GM19025 (cell line): ENCODE measurements at regions not wholly inside any gene's neighbourhood (a gene's known extent, or its start where the extent isn't known, plus 50 kb on each side); places are given as distances from the start of the nearest gene placed in this dataset.
"Not testable (repeated sequence)": the region's sequence is repeated elsewhere in the genome, so short reads cannot be mapped to it uniquely, and the experiment has no call there.

Source experiments
- ATAC-seq: cut with Tn5 transposase; IDR thresholded peaks from one replicate; pipeline ENCODE4 v1.9.1; 2021; ENCODE audit warnings: mild to moderate bottlenecking, low read depth, moderate library complexity; ENCODE audit not compliant: unreplicated experiment

- no peak for ATAC-seq
Measured at GRCh38 chr5:108606185-108606584, 141.5 kb upstream of the FER start.

- no peak for ATAC-seq
Measured at GRCh38 chr5:108602830-108603229, 144.9 kb upstream of the FER start.

GRCh38 chr5:108590799-108591198 is 156.9 kb upstream of the FER start:
- no peak for ATAC-seq

GRCh38 chr5:108588323-108588722 is 159.4 kb upstream of the FER start:
- no peak for ATAC-seq

- ATAC-seq = no peak
Measured at GRCh38 chr5:108587821-108588220, 159.9 kb upstream of the FER start.

GRCh38 chr5:108581026-108581425 is 166.7 kb upstream of the FER start:
- no peak for ATAC-seq

GRCh38 chr5:108579236-108579635 is 168.5 kb upstream of the FER start:
- ATAC-seq = no peak

GRCh38 chr5:108578791-108579190 is 168.9 kb upstream of the FER start:
- ATAC-seq = no peak

GRCh38 chr5:108567429-108567828 is 180.3 kb upstream of the FER start:
- ATAC-seq = no peak

- no peak for ATAC-seq
Measured at GRCh38 chr5:108564441-108564840, 182.5 kb upstream of the FBXL17 start.

GRCh38 chr5:108562205-108562454 is 180.2 kb upstream of the FBXL17 start:
- ATAC-seq = no peak

- no peak for ATAC-seq
Measured at GRCh38 chr5:108561416-108562204, 179.7 kb upstream of the FBXL17 start.

GRCh38 chr5:108560581-108560980 is 178.7 kb upstream of the FBXL17 start:
- ATAC-seq = no peak

- no peak for ATAC-seq
Measured at GRCh38 chr5:108560166-108560565, 178.3 kb upstream of the FBXL17 start.

- not testable (repeated sequence) for ATAC-seq
Measured at GRCh38 chr5:108558840-108559239, 176.9 kb upstream of the FBXL17 start.

GRCh38 chr5:108558142-108558541 is 176.2 kb upstream of the FBXL17 start:
- not testable (repeated sequence) for ATAC-seq

- no peak for ATAC-seq
Measured at GRCh38 chr5:108557686-108558085, 175.8 kb upstream of the FBXL17 start.

GRCh38 chr5:108556441-108557145 is 174.7 kb upstream of the FBXL17 start:
- no peak for ATAC-seq

GRCh38 chr5:108548684-108549596 is 167.0 kb upstream of the FBXL17 start:
- ATAC-seq = no peak

- no peak for ATAC-seq
Measured at GRCh38 chr5:108546939-108547338, 165.0 kb upstream of the FBXL17 start.

GRCh38 chr5:108545301-108545700 is 163.4 kb upstream of the FBXL17 start:
- ATAC-seq = no peak
